OCI-LY1 (cell line): ENCODE measurements at regions not wholly inside any gene's neighbourhood (a gene's known extent, or its start where the extent isn't known, plus 50 kb on each side); places are given as distances from the start of the nearest gene placed in this dataset.

ENCODE experiments used
- CTCF ChIP-seq: fragments of 200-600 bp; sonication (generic), shearing (Covaris generic); IDR thresholded peaks from 2 replicates; pipeline ENCODE4 v1.5.1; 2017; ENCODE audit warnings: mild to moderate bottlenecking, antibody characterized with exemption, low read length, moderate library complexity, mixed read lengths
- EZH2 ChIP-seq: fragments of 200-600 bp; sonication (generic), shearing (Covaris generic); IDR thresholded peaks from 2 replicates; pipeline ENCODE4 v1.8.0; 2017; ENCODE audit warnings: borderline replicate concordance, mixed run types, mild to moderate bottlenecking, antibody characterized with exemption, low read length, moderate library complexity, mixed read lengths

GRCh38 chr1:245045087-245045881 lies 109.5 kb upstream of the KIF26B start:
- no peak for TF ChIP-seq CTCF
- no peak for TF ChIP-seq EZH2
